ENCODE measurements at regions not wholly inside any gene's neighbourhood (a gene's known extent, or its start where the extent isn't known, plus 50 kb on each side); places are given as distances from the start of the nearest gene placed in this dataset.

GRCh38 chr3:132838477-132838876 is 116.3 kb upstream of the NPHP3 start:
- no peaks in the 10 kb centered on the region for H3K4me1 ChIP-seq (ENCODE audit: insufficient read depth)
- no peaks in the 10 kb centered on the region for H3F3A ChIP-seq (ENCODE audit: insufficient read depth)
- in situ Hi-C loops (cut with MboI), result no loop called here
- H3K27me3 ChIP-seq (replicated peaks; ENCODE audit: insufficient read depth), result no peaks in the 10 kb centered on the region
- no peaks in the 10 kb centered on the region for H3K79me2 ChIP-seq (ENCODE audit: insufficient read depth)
- H3K9me3 ChIP-seq (ENCODE audit: low read depth), result no peaks in the 10 kb centered on the region
- no peak overlapping the region for H3K27ac ChIP-seq
- H3K9ac ChIP-seq, result no peak overlapping the region
- H2AFZ ChIP-seq, result no peak overlapping the region
- no peak overlapping the region for H3K4me3 ChIP-seq
- no peak for TF ChIP-seq EZH2 (IDR thresholded peaks at IDR 0.05; ENCODE audit: insufficient read depth, poor library complexity, severe bottlenecking)
- TF ChIP-seq EZH2phosphoT487 (IDR thresholded peaks at IDR 0.05; ENCODE audit: insufficient read depth, low read depth), result no peak
- no peaks in the 10 kb centered on the region for H3K9me2 ChIP-seq (ENCODE audit: insufficient read depth)
- no peak for DNase-seq
- no peaks in the 10 kb centered on the region for H3K36me3 ChIP-seq (ENCODE audit: low read depth)
- WGBS, 2 experiments (ENCODE audit: low coverage in 1 of 2, low lambda C conversion rate in 2 of 2, missing lambda C conversion rate in 2 of 2), result 72 to 77% methylated on average over 1 of the region's 1 CpG
- H3K4me2 ChIP-seq (ENCODE audit: unreplicated experiment), result no peak overlapping the region
- H4K20me1 ChIP-seq (ENCODE audit: insufficient read depth), result no peaks in the 10 kb centered on the region

GRCh38 chr3:132837615-132838014 is 115.4 kb upstream of the NPHP3 start:
- no peaks in the 10 kb centered on the region for H3K4me1 ChIP-seq (ENCODE audit: insufficient read depth)
- no peaks in the 10 kb centered on the region for H3K36me3 ChIP-seq (ENCODE audit: low read depth)
- in situ Hi-C loops (cut with MboI), result no loop called here
- no peak for TF ChIP-seq EZH2phosphoT487 (IDR thresholded peaks at IDR 0.05; ENCODE audit: insufficient read depth, low read depth)
- TF ChIP-seq EZH2 (IDR thresholded peaks at IDR 0.05; ENCODE audit: insufficient read depth, poor library complexity, severe bottlenecking), result no peak
- DNase-seq, result no peak
- no peaks in the 10 kb centered on the region for H3K9me2 ChIP-seq (ENCODE audit: insufficient read depth)
- no peak overlapping the region for H3K27ac ChIP-seq
- H3F3A ChIP-seq (ENCODE audit: insufficient read depth), result no peaks in the 10 kb centered on the region
- H3K9me3 ChIP-seq (ENCODE audit: low read depth), result no peaks in the 10 kb centered on the region
- no peak overlapping the region for H3K4me3 ChIP-seq
- no peak overlapping the region for H3K4me2 ChIP-seq (ENCODE audit: unreplicated experiment)
- no peak overlapping the region for H2AFZ ChIP-seq
- no peaks in the 10 kb centered on the region for H3K79me2 ChIP-seq (ENCODE audit: insufficient read depth)
- no peaks in the 10 kb centered on the region for H3K27me3 ChIP-seq (replicated peaks; ENCODE audit: insufficient read depth)
- no peak overlapping the region for H3K9ac ChIP-seq
- WGBS, 2 experiments (ENCODE audit: low coverage in 1 of 2, low lambda C conversion rate in 2 of 2, missing lambda C conversion rate in 2 of 2), result 30 to 37% methylated on average over 2 of the region's 2 CpGs
- H4K20me1 ChIP-seq (ENCODE audit: insufficient read depth), result no peaks in the 10 kb centered on the region

DNA sequence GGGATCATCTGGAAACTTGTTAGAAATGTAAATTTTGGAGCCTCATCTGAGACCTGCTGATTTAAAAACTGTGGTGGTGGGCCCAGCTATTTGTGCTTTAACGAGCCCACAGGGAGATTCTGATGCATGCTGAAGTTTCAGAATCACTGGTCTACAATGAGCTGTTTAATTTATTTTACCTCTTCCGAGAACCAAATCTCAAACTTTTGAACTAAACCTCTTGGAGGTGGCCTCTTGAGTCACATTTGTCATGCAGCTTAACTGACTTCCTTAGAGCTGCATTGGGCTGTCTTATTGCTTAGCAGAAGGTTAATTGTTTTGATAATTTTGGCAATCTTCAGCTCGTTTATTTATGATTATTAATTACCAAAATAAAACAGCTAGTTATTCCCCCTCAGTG is 112.1 kb upstream of the NPHP3 start:
- 9 to 15% methylated on average over 3 of the region's 3 CpGs for WGBS, 2 experiments (ENCODE audit: low coverage in 1 of 2, low lambda C conversion rate in 2 of 2, missing lambda C conversion rate in 2 of 2)
- no peak for DNase-seq
- no peaks in the 10 kb centered on the region for H4K20me1 ChIP-seq (ENCODE audit: insufficient read depth)
- no peaks in the 10 kb centered on the region for H3K4me1 ChIP-seq (ENCODE audit: insufficient read depth)
- H3K9me2 ChIP-seq (ENCODE audit: insufficient read depth), result no peaks in the 10 kb centered on the region
- H3K79me2 ChIP-seq (ENCODE audit: insufficient read depth), result no peaks in the 10 kb centered on the region
- no peaks in the 10 kb centered on the region for H3K27me3 ChIP-seq (replicated peaks; ENCODE audit: insufficient read depth)
- no peak overlapping the region for H3K27ac ChIP-seq
- no peaks in the 10 kb centered on the region for H3K36me3 ChIP-seq (ENCODE audit: low read depth)
- no peak overlapping the region for H3K4me2 ChIP-seq (ENCODE audit: unreplicated experiment)
- no peak for TF ChIP-seq EZH2phosphoT487 (IDR thresholded peaks at IDR 0.05; ENCODE audit: insufficient read depth, low read depth)
- TF ChIP-seq EZH2 (IDR thresholded peaks at IDR 0.05; ENCODE audit: insufficient read depth, poor library complexity, severe bottlenecking), result no peak
- H3F3A ChIP-seq (ENCODE audit: insufficient read depth), result no peaks in the 10 kb centered on the region
- no peaks in the 10 kb centered on the region for H3K9me3 ChIP-seq (ENCODE audit: low read depth)
- in situ Hi-C loops (cut with MboI), result no loop called here
- no peak overlapping the region for H3K4me3 ChIP-seq
- no peak overlapping the region for H2AFZ ChIP-seq
- H3K9ac ChIP-seq, result no peak overlapping the region

DNA sequence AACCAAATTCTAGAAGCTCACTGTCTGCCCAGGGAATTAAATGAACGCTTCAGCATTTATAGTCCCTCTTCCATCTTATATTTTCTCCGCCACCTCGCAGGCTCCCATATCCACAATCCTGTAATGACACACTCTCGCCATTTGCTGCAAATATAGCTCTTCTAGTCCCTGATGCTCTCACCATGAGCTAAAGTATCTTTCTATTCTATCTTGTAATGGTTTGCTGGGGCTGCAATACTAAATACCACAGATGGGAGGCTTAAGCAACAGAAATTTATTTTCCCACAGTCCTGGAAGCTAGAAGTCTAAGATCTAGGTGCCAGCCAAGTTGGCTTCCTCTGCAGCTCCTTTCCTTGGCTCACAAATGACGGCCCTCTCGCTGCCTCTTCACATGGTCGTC is 106.9 kb upstream of the NPHP3 start:
- Histone ChIP-seq H3K4me1 (ENCODE audit: insufficient read depth) (no peaks in the 10 kb centered on the region), H4K20me1 (ENCODE audit: insufficient read depth) (no peaks in the 10 kb centered on the region), H3F3A (ENCODE audit: insufficient read depth) (no peaks in the 10 kb centered on the region), H3K79me2 (ENCODE audit: insufficient read depth) (no peaks in the 10 kb centered on the region), H3K4me3 (no peak overlapping the region), H3K4me2 (ENCODE audit: unreplicated experiment) (no peak overlapping the region), H3K27ac (no peak overlapping the region), H3K9me2 (ENCODE audit: insufficient read depth) (no peaks in the 10 kb centered on the region), H2AFZ (no peak overlapping the region), H3K27me3 (replicated peaks; ENCODE audit: insufficient read depth) (no peaks in the 10 kb centered on the region), H3K9me3 (ENCODE audit: low read depth) (no peaks in the 10 kb centered on the region), H3K9ac (no peak overlapping the region), H3K36me3 (ENCODE audit: low read depth) (no peaks in the 10 kb centered on the region)
- in situ Hi-C loops (cut with MboI), result no loop called here
- 42 to 53% methylated on average over 7 of the region's 7 CpGs for WGBS, 2 experiments (ENCODE audit: low coverage in 1 of 2, low lambda C conversion rate in 2 of 2, missing lambda C conversion rate in 2 of 2)
- TF ChIP-seq EZH2phosphoT487 (IDR thresholded peaks at IDR 0.05; ENCODE audit: insufficient read depth, low read depth), result no peak
- TF ChIP-seq EZH2 (IDR thresholded peaks at IDR 0.05; ENCODE audit: insufficient read depth, poor library complexity, severe bottlenecking), result no peak
- DNase-seq, result no peak

DNA sequence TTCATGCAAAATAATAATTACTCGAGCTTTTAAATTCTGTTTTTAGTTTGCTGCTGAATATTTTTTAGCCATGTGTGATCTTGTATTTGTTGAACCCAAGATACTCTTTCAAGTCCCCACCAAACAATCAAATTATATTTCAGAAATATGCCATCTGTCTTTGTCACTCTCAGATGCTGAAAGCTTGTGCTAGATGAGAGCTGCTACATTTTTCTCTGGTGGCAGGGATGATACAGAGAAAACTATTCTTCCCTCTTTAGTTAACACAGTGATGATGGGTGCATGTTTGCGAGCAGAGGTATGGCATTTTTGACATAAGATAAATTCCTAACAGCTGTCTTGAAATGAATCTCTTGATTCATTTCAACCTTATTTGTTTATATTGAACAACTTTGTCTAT is 100.6 kb upstream of the NPHP3 start:
- TF ChIP-seq EZH2 (IDR thresholded peaks at IDR 0.05; ENCODE audit: insufficient read depth, poor library complexity, severe bottlenecking), result no peak
- TF ChIP-seq EZH2phosphoT487 (IDR thresholded peaks at IDR 0.05; ENCODE audit: insufficient read depth, low read depth), result no peak
- 7 to 11% methylated on average over 2 of the region's 2 CpGs for WGBS, 2 experiments (ENCODE audit: low coverage in 1 of 2, low lambda C conversion rate in 2 of 2, missing lambda C conversion rate in 2 of 2)
- Histone ChIP-seq H3K4me3 (no peak overlapping the region), H3K79me2 (ENCODE audit: insufficient read depth) (no peaks in the 10 kb centered on the region), H3K4me2 (ENCODE audit: unreplicated experiment) (no peak overlapping the region), H3K9me3 (ENCODE audit: low read depth) (no peaks in the 10 kb centered on the region), H3K27ac (no peak overlapping the region), H3K4me1 (ENCODE audit: insufficient read depth) (no peaks in the 10 kb centered on the region), H3F3A (ENCODE audit: insufficient read depth) (no peaks in the 10 kb centered on the region), H3K27me3 (replicated peaks; ENCODE audit: insufficient read depth) (no peaks in the 10 kb centered on the region), H2AFZ (no peak overlapping the region), H3K36me3 (ENCODE audit: low read depth) (no peaks in the 10 kb centered on the region), H3K9me2 (ENCODE audit: insufficient read depth) (no peaks in the 10 kb centered on the region), H3K9ac (no peak overlapping the region), H4K20me1 (ENCODE audit: insufficient read depth) (no peaks in the 10 kb centered on the region)
- in situ Hi-C loops (cut with MboI), result no loop called here
- DNase-seq, result no peak
